Activated B cell treated with CpG ODN at 0.5 μM for 24 hours (primary cell): ENCODE measurements at regions not wholly inside any gene's neighbourhood (a gene's known extent, or its start where the extent isn't known, plus 50 kb on each side); places are given as distances from the start of the nearest gene placed in this dataset.
"Not testable (repeated sequence)": the region's sequence is repeated elsewhere in the genome, so short reads cannot be mapped to it uniquely, and the experiment has no call there.

Source experiments
- ATAC-seq: fragments of 200-7000 bp; cut with Tn5 transposase; one replicate; pipeline ENCODE4 v1.10.0; 2021; ENCODE audit warnings: low read depth, mild to moderate bottlenecking, moderate library complexity
- CTCF ChIA-PET: fragments of 350-600 bp; sonication (Branson Sonifier 250); formaldehyde crosslinking; loops from one replicate; lab custom pipeline; 2021; ENCODE audit warnings: antibody characterized with exemption; lab: Charles Lee
- POLR2A ChIA-PET: fragments of 350-600 bp; sonication (Branson Sonifier 250); formaldehyde crosslinking; loops from one replicate; lab custom pipeline; 2021; ENCODE audit warnings: antibody characterized with exemption; lab: Charles Lee
- DNase-seq: peaks from one replicate; pipeline ENCODE4 v3.0.0; 2022
- H3K27ac Mint-ChIP-seq: one replicate; pipeline ENCODE4 v1.8.0; 2020; ENCODE audit warnings: mixed read lengths
- H3K27me3 Mint-ChIP-seq: one replicate; pipeline ENCODE4 v1.8.0; 2021; ENCODE audit warnings: mixed read lengths
- H3K36me3 Mint-ChIP-seq: one replicate; pipeline ENCODE4 v1.8.0; 2021; ENCODE audit warnings: low read depth, mixed read lengths
- H3K4me1 Mint-ChIP-seq: one replicate; pipeline ENCODE4 v1.8.0; 2021; ENCODE audit warnings: mixed read lengths
- H3K4me3 Mint-ChIP-seq: one replicate; pipeline ENCODE4 v1.8.0; 2020; ENCODE audit warnings: mild to moderate bottlenecking, mixed read lengths
- H3K9me3 Mint-ChIP-seq: one replicate; pipeline ENCODE4 v1.8.0; 2020; ENCODE audit warnings: mixed read lengths
- intact Hi-C: fragments of 100-400 bp; cut with micrococcal nuclease; formaldehyde crosslinking; loops from one replicate; pipeline ENCODE4 v1.15.1; 2024
- TF ChIP-seq, protein P1 (sequence below): fragments of 200-600 bp; IDR thresholded peaks from one replicate; pipeline ENCODE4 v1.8.0; 2022; ENCODE audit warnings: antibody characterized with exemption, mild to moderate bottlenecking

GRCh38 chr3:147699175-147699838 is 290.1 kb downstream of the ZIC1 start:
- ChIA-PET POLR2A (no interaction called here), CTCF (no interaction called here)
- Mint-ChIP-seq H3K27me3 (no peaks in the 10 kb centered on the region), H3K4me1 (no peaks in the 10 kb centered on the region), H3K4me3 (no peak overlapping the region), H3K9me3 (no peaks in the 10 kb centered on the region), H3K36me3 (no peaks in the 10 kb centered on the region), H3K27ac (no peak overlapping the region)
- DNase-seq (no peak), ATAC-seq (no peak)
- intact Hi-C loops: no loop called here
- TF ChIP-seq, protein P1, sequence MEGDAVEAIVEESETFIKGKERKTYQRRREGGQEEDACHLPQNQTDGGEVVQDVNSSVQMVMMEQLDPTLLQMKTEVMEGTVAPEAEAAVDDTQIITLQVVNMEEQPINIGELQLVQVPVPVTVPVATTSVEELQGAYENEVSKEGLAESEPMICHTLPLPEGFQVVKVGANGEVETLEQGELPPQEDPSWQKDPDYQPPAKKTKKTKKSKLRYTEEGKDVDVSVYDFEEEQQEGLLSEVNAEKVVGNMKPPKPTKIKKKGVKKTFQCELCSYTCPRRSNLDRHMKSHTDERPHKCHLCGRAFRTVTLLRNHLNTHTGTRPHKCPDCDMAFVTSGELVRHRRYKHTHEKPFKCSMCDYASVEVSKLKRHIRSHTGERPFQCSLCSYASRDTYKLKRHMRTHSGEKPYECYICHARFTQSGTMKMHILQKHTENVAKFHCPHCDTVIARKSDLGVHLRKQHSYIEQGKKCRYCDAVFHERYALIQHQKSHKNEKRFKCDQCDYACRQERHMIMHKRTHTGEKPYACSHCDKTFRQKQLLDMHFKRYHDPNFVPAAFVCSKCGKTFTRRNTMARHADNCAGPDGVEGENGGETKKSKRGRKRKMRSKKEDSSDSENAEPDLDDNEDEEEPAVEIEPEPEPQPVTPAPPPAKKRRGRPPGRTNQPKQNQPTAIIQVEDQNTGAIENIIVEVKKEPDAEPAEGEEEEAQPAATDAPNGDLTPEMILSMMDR: no peak

- no peaks in the 10 kb centered on the region for H3K4me1 Mint-ChIP-seq
- intact Hi-C loops: no loop called here
- CTCF ChIA-PET: no interaction called here
- no peaks in the 10 kb centered on the region for H3K27me3 Mint-ChIP-seq
- TF ChIP-seq, protein P1: no peak
- no peak for ATAC-seq
- H3K27ac Mint-ChIP-seq: no peak overlapping the region
- POLR2A ChIA-PET: no interaction called here
- H3K36me3 Mint-ChIP-seq: no peaks in the 10 kb centered on the region
- no peaks in the 10 kb centered on the region for H3K9me3 Mint-ChIP-seq
- H3K4me3 Mint-ChIP-seq: no peak overlapping the region
- DNase-seq: no peak
Observed at GRCh38 chr3:147701195-147701594, 292.0 kb downstream of the ZIC1 start.

- intact Hi-C loops: no loop called here
- TF ChIP-seq, protein P1: no peak
- Mint-ChIP-seq H3K9me3 (no peaks in the 10 kb centered on the region), H3K27me3 (no peaks in the 10 kb centered on the region), H3K4me3 (no peak overlapping the region), H3K36me3 (no peaks in the 10 kb centered on the region), H3K4me1 (no peaks in the 10 kb centered on the region), H3K27ac (no peak overlapping the region)
- ATAC-seq (no peak), DNase-seq (no peak)
- POLR2A ChIA-PET: no interaction called here
- CTCF ChIA-PET: no interaction called here
Observed at GRCh38 chr3:147702509-147702908, 293.3 kb downstream of the ZIC1 start.

DNA sequence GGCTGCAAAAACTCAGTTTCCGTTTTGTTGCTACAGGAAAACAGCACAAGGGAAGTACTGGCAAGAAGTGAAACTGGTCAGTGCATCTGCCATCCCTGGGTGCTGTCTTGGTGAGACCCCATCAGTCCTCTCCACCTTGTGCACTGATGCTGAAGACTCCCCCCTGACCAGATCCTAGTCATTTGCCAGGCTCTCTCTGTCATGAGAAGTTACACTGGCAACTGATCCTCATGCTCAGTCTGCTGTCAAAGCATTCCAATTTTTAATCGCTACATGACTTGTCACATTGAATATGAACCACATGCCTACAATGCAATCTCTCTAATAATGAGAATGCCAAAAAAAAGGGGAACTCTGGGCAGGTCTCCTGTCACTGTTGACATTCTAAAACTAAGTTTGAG is 296.5 kb downstream of the ZIC1 start:
- ATAC-seq (no peak), DNase-seq (no peak)
- H3K36me3 Mint-ChIP-seq: no peaks in the 10 kb centered on the region
- H3K9me3 Mint-ChIP-seq: no peaks in the 10 kb centered on the region
- ChIA-PET CTCF (no interaction called here), POLR2A (no interaction called here)
- H3K4me1 Mint-ChIP-seq: no peaks in the 10 kb centered on the region
- intact Hi-C loops: no loop called here
- H3K4me3 Mint-ChIP-seq: no peak overlapping the region
- H3K27me3 Mint-ChIP-seq: no peaks in the 10 kb centered on the region
- TF ChIP-seq, protein P1: no peak
- no peak overlapping the region for H3K27ac Mint-ChIP-seq

DNA sequence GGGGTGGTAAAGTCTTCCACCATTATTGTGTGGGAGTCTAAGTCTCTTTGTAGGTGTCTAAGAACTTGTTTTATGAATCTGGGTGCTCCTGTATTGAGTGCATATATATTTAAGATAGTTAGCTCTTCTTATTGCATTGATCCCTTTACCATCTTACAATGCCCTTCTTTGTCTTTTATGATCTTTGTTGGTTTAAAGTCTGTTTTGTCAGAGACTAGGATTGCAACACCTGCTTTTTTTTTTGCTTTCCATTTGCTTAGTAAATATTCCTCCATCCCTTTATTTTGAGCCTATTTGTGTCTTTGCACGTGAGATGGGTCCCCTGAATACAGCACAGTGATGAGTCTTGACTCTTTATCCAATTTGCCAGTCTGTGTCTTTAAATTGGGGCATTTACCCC is 301.6 kb downstream of the ZIC1 start:
- H3K27ac Mint-ChIP-seq, DNase-seq, CTCF ChIA-PET, POLR2A ChIA-PET, H3K9me3 Mint-ChIP-seq, H3K4me1 Mint-ChIP-seq, H3K27me3 Mint-ChIP-seq, H3K36me3 Mint-ChIP-seq, intact Hi-C loops, H3K4me3 Mint-ChIP-seq, ATAC-seq: not testable (repeated sequence)

DNA sequence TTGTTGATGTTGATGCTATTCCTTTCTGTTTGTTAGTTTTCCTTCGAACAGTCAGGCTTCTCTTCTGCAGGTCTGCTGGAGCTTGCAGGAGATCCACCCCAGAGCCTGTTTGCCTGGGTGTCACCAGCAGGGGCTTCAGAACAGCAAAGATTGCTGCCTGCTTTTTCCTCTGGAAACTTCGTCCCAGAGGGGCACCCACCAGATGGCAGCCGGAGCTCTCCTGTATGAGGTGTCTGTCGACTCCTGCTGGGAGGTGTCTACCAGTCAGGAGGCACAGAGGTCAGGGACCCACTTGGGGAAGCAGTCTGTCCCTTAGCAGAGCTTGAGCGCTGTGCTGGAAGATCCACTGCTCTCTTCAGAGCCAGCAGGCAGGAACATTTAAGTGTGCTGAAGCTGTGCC is 303.2 kb downstream of the ZIC1 start:
- no peak overlapping the region for H3K27ac Mint-ChIP-seq
- ChIA-PET CTCF (no interaction called here), POLR2A (no interaction called here)
- no peaks in the 10 kb centered on the region for H3K36me3 Mint-ChIP-seq
- ATAC-seq (no peak), DNase-seq (no peak)
- intact Hi-C loops: no loop called here
- no peaks in the 10 kb centered on the region for H3K27me3 Mint-ChIP-seq
- no peak overlapping the region for H3K4me3 Mint-ChIP-seq
- peaks cover 2% of the 10 kb centered on the region for H3K9me3 Mint-ChIP-seq
- TF ChIP-seq, protein P1: no peak
- H3K4me1 Mint-ChIP-seq: no peaks in the 10 kb centered on the region

DNA sequence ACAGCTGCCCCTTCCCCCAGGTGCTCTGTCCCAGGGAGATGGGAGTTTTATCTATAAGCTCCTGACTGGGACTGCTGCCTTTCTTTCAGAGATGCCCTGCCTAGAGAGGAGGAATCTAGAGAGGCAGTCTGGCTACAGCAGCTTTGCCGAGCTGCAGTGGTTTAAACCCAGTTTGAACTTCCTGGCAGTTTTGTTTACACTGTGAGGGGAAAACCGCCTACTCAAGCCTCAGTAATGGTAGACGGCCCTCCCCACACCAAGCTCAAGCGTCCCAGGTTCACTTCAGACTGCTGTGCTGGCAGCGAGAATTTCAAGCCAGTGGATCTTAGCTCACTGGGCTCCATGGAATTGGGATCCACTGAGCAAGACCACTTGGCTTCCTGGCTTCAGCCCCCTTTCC is 303.6 kb downstream of the ZIC1 start:
- H3K36me3 Mint-ChIP-seq, H3K27ac Mint-ChIP-seq, CTCF ChIA-PET, H3K4me1 Mint-ChIP-seq, H3K9me3 Mint-ChIP-seq, H3K4me3 Mint-ChIP-seq, DNase-seq, POLR2A ChIA-PET, H3K27me3 Mint-ChIP-seq, intact Hi-C loops, ATAC-seq: not testable (repeated sequence)
